OCI-LY1 (cell line): ENCODE measurements at regions not wholly inside any gene's neighbourhood (a gene's known extent, or its start where the extent isn't known, plus 50 kb on each side); places are given as distances from the start of the nearest gene placed in this dataset.

Source experiments
- H2AFZ ChIP-seq: fragments of 200-600 bp; sonication (generic), shearing (Covaris generic); 2 replicates; pipeline ENCODE4 v1.6.0; 2014; ENCODE audit warnings: antibody characterized with exemption, mild to moderate bottlenecking, low read length
- H3F3A ChIP-seq: fragments of 200-600 bp; sonication (generic), shearing (Covaris generic); 2 replicates; pipeline ENCODE4 v1.6.0; 2014; ENCODE audit warnings: mild to moderate bottlenecking, antibody characterized with exemption, low read length, moderate library complexity; ENCODE audit not compliant: insufficient read depth
- H3K27ac ChIP-seq: fragments of 200-600 bp; sonication (generic); 2 replicates; pipeline ENCODE4 v1.5.1; 2014; ENCODE audit warnings: low read length, mixed run types, mild to moderate bottlenecking, low read depth; ENCODE audit not compliant: poor library complexity, severe bottlenecking
- H3K27me3 ChIP-seq: fragments of 200-600 bp; sonication (generic); 2 replicates; pipeline ENCODE4 v1.6.0; 2014; ENCODE audit warnings: antibody characterized with exemption, mild to moderate bottlenecking, low read length, moderate library complexity; ENCODE audit not compliant: insufficient read depth
- H3K36me3 ChIP-seq: fragments of 200-600 bp; sonication (generic); 2 replicates; pipeline ENCODE4 v1.6.1; 2014; ENCODE audit warnings: mild to moderate bottlenecking, antibody characterized with exemption, low read length, moderate library complexity, mixed read lengths; ENCODE audit not compliant: insufficient read depth
- H3K4me1 ChIP-seq: fragments of 200-600 bp; sonication (generic); 2 replicates; pipeline ENCODE4 v1.5.1; 2014; ENCODE audit warnings: mild to moderate bottlenecking, low read length, moderate library complexity; ENCODE audit not compliant: insufficient read depth, severe bottlenecking
- H3K4me2 ChIP-seq: fragments of 200-600 bp; sonication (generic), shearing (Covaris generic); 2 replicates; pipeline ENCODE4 v1.6.1; 2014; ENCODE audit warnings: low read length
- H3K4me3 ChIP-seq: fragments of 200-600 bp; sonication (generic); 2 replicates; pipeline ENCODE4 v1.5.1; 2014; ENCODE audit warnings: low read length, low read depth, mild to moderate bottlenecking, mixed read lengths; ENCODE audit not compliant: poor library complexity, severe bottlenecking
- H3K79me2 ChIP-seq: fragments of 200-600 bp; shearing (Covaris generic); 2 replicates; pipeline ENCODE4 v1.6.1; 2016; ENCODE audit warnings: mixed run types, low read length, mixed read lengths; ENCODE audit not compliant: insufficient read depth
- H3K9ac ChIP-seq: fragments of 200-600 bp; sonication (generic), shearing (Covaris generic); 2 replicates; pipeline ENCODE4 v1.6.1; 2014; ENCODE audit warnings: mild to moderate bottlenecking, low read length, mixed read lengths
- H3K9me2 ChIP-seq: fragments of 200-600 bp; sonication (generic), shearing (Covaris generic); 2 replicates; pipeline ENCODE4 v1.6.1; 2014; ENCODE audit warnings: low read depth, mild to moderate bottlenecking, low read length, mixed read lengths
- H3K9me3 ChIP-seq: fragments of 200-600 bp; shearing (Covaris generic); 2 replicates; pipeline ENCODE4 v1.6.1; 2014; ENCODE audit warnings: low read length, mixed read lengths
- H4K20me1 ChIP-seq: fragments of 200-600 bp; sonication (generic), shearing (Covaris generic); 2 replicates; pipeline ENCODE4 v1.6.0; 2016; ENCODE audit warnings: mild to moderate bottlenecking, low read length; ENCODE audit not compliant: insufficient read depth
- CTCF ChIP-seq: fragments of 200-600 bp; sonication (generic), shearing (Covaris generic); IDR thresholded peaks from 2 replicates; pipeline ENCODE4 v1.5.1; 2017; ENCODE audit warnings: mild to moderate bottlenecking, antibody characterized with exemption, low read length, moderate library complexity, mixed read lengths
- EZH2 ChIP-seq: fragments of 200-600 bp; sonication (generic), shearing (Covaris generic); IDR thresholded peaks from 2 replicates; pipeline ENCODE4 v1.8.0; 2017; ENCODE audit warnings: borderline replicate concordance, mixed run types, mild to moderate bottlenecking, antibody characterized with exemption, low read length, moderate library complexity, mixed read lengths

GRCh38 chr1:30153743-30154449 lies 569.5 kb downstream of the MATN1 start:
- no peaks in the 10 kb centered on the region for H3F3A ChIP-seq
- TF ChIP-seq EZH2 (no peak), CTCF (no peak)
- no peaks in the 10 kb centered on the region for H3K79me2 ChIP-seq
- H3K27me3 ChIP-seq: no peaks in the 10 kb centered on the region
- H3K27ac ChIP-seq: no peak overlapping the region
- no peaks in the 10 kb centered on the region for H3K9me3 ChIP-seq
- no peaks in the 10 kb centered on the region for H3K4me1 ChIP-seq
- H2AFZ ChIP-seq: no peak overlapping the region
- no peaks in the 10 kb centered on the region for H4K20me1 ChIP-seq
- no peak overlapping the region for H3K9ac ChIP-seq
- no peaks in the 10 kb centered on the region for H3K9me2 ChIP-seq
- no peaks in the 10 kb centered on the region for H3K36me3 ChIP-seq
- H3K4me3 ChIP-seq: no peak overlapping the region
- no peak overlapping the region for H3K4me2 ChIP-seq

GRCh38 chr1:30151826-30152225 lies 571.6 kb downstream of the MATN1 start:
- TF ChIP-seq CTCF (no peak), EZH2 (no peak)
- Histone ChIP-seq H3K9me2 (no peaks in the 10 kb centered on the region), H3K27me3 (no peaks in the 10 kb centered on the region), H3K79me2 (no peaks in the 10 kb centered on the region), H2AFZ (no peak overlapping the region), H3K27ac (no peak overlapping the region), H3K4me1 (no peaks in the 10 kb centered on the region), H3F3A (no peaks in the 10 kb centered on the region), H3K9me3 (no peaks in the 10 kb centered on the region), H3K4me2 (no peak overlapping the region), H3K4me3 (no peak overlapping the region), H4K20me1 (no peaks in the 10 kb centered on the region), H3K9ac (no peak overlapping the region), H3K36me3 (no peaks in the 10 kb centered on the region)

GRCh38 chr1:30151119-30151518 lies 572.3 kb downstream of the MATN1 start:
- Histone ChIP-seq H3K27me3 (no peaks in the 10 kb centered on the region), H2AFZ (no peak overlapping the region), H3K36me3 (no peaks in the 10 kb centered on the region), H3K27ac (no peak overlapping the region), H3K4me2 (no peak overlapping the region), H3K9ac (no peak overlapping the region), H4K20me1 (no peaks in the 10 kb centered on the region), H3K79me2 (no peaks in the 10 kb centered on the region), H3K9me2 (no peaks in the 10 kb centered on the region), H3F3A (no peaks in the 10 kb centered on the region), H3K4me3 (no peak overlapping the region), H3K9me3 (no peaks in the 10 kb centered on the region), H3K4me1 (no peaks in the 10 kb centered on the region)
- no peak for TF ChIP-seq EZH2
- no peak for TF ChIP-seq CTCF
